ENCODE measurements at regions not wholly inside any gene's neighbourhood (a gene's known extent, or its start where the extent isn't known, plus 50 kb on each side); places are given as distances from the start of the nearest gene placed in this dataset.

GRCh38 chr12:91565246-91565645 is 382.6 kb upstream of the DCN start:
- peak; percentile 11 to 35 for DNase-seq

- no peak for DNase-seq
These were observed 380.6 kb upstream of the DCN start for GRCh38 chr12:91563011-91563765.

- peak; percentile 24 for DNase-seq
These were observed 379.9 kb upstream of the DCN start for GRCh38 chr12:91562476-91562875.

GRCh38 chr12:91561958-91562325 is 379.3 kb upstream of the DCN start:
- DNase-seq = no peak

GRCh38 chr12:91561301-91561957 is 378.8 kb upstream of the DCN start:
- no peak for DNase-seq

- DNase-seq = no peak
These were observed 374.3 kb upstream of the DCN start for GRCh38 chr12:91556909-91557308.

- no peak for DNase-seq
These were observed 373.1 kb upstream of the DCN start for GRCh38 chr12:91555436-91556415.

- no peak for DNase-seq
These were observed 369.3 kb upstream of the DCN start for GRCh38 chr12:91551927-91552326.

GRCh38 chr12:91551242-91551641 is 368.6 kb upstream of the DCN start:
- DNase-seq = no peak

- DNase-seq = no peak
These were observed 360.0 kb upstream of the DCN start for GRCh38 chr12:91542666-91543065.

GRCh38 chr12:91542067-91542466 is 359.4 kb upstream of the DCN start:
- DNase-seq = no peak

- no peak for DNase-seq
These were observed 355.8 kb upstream of the DCN start for GRCh38 chr12:91538418-91538817.

GRCh38 chr12:91533366-91533765 is 350.7 kb upstream of the DCN start:
- DNase-seq = no peak

- no peak for DNase-seq
These were observed 347.2 kb upstream of the DCN start for GRCh38 chr12:91529829-91530228.

- DNase-seq = no peak
These were observed 341.2 kb upstream of the DCN start for GRCh38 chr12:91523831-91524230.

GRCh38 chr12:91516695-91517047 is 334.1 kb upstream of the DCN start:
- no peak for DNase-seq

GRCh38 chr12:91515944-91516694 is 333.5 kb upstream of the DCN start:
- DNase-seq = no peak

- DNase-seq = no peak
These were observed 330.7 kb upstream of the DCN start for GRCh38 chr12:91513313-91513712.

GRCh38 chr12:91511795-91512420 is 329.3 kb upstream of the DCN start:
- DNase-seq = no peak

- no peak for DNase-seq
These were observed 325.1 kb upstream of the DCN start for GRCh38 chr12:91507754-91508153.

GRCh38 chr12:91506452-91506851 is 323.8 kb upstream of the DCN start:
- no peak for DNase-seq

GRCh38 chr12:91505006-91505405 is 322.4 kb upstream of the DCN start:
- DNase-seq = no peak
